HG02885 (cell line): ENCODE measurements at regions not wholly inside any gene's neighbourhood (a gene's known extent, or its start where the extent isn't known, plus 50 kb on each side); places are given as distances from the start of the nearest gene placed in this dataset.
"Not testable (repeated sequence)": the region's sequence is repeated elsewhere in the genome, so short reads cannot be mapped to it uniquely, and the experiment has no call there.

ENCODE experiments used
- ATAC-seq: cut with Tn5 transposase; IDR thresholded peaks from one replicate; pipeline ENCODE4 v1.9.1; 2021; ENCODE audit warnings: mild to moderate bottlenecking; ENCODE audit not compliant: unreplicated experiment, poor library complexity

GRCh38 chr4:24369507-24370029 is 214.8 kb downstream of the DHX15 start:
- ATAC-seq: no peak

- no peak for ATAC-seq
Observed at GRCh38 chr4:24368801-24369200, 215.6 kb downstream of the DHX15 start.

- ATAC-seq: no peak
Observed at GRCh38 chr4:24364852-24365251, 219.5 kb downstream of the DHX15 start.

GRCh38 chr4:24364249-24364648 is 220.1 kb downstream of the DHX15 start:
- no peak for ATAC-seq

- ATAC-seq: no peak
Observed at GRCh38 chr4:24363751-24364150, 220.6 kb downstream of the DHX15 start.

GRCh38 chr4:24352112-24352511 is 232.2 kb downstream of the DHX15 start:
- no peak for ATAC-seq

- not testable (repeated sequence) for ATAC-seq
Observed at GRCh38 chr4:24349168-24349996, 235.0 kb downstream of the DHX15 start.

GRCh38 chr4:24339260-24339659 is 245.1 kb downstream of the DHX15 start:
- no peak for ATAC-seq

GRCh38 chr4:24337451-24338190 is 246.7 kb downstream of the DHX15 start:
- no peak for ATAC-seq

- no peak for ATAC-seq
Observed at GRCh38 chr4:24335616-24336015, 248.7 kb downstream of the DHX15 start.

- no peak for ATAC-seq
Observed at GRCh38 chr4:24334906-24335305, 249.4 kb downstream of the DHX15 start.

- no peak for ATAC-seq
Observed at GRCh38 chr4:24330573-24330972, 253.8 kb downstream of the DHX15 start.

GRCh38 chr4:24330172-24330571 is 254.2 kb downstream of the DHX15 start:
- no peak for ATAC-seq

- no peak for ATAC-seq
Observed at GRCh38 chr4:24328711-24329110, 255.6 kb downstream of the DHX15 start.

GRCh38 chr4:24328310-24328709 is 256.0 kb downstream of the DHX15 start:
- no peak for ATAC-seq

GRCh38 chr4:24322995-24323394 is 261.4 kb downstream of the DHX15 start:
- no peak for ATAC-seq

GRCh38 chr4:24322511-24322910 is 261.8 kb downstream of the DHX15 start:
- ATAC-seq: no peak

GRCh38 chr4:24321616-24322015 is 262.7 kb downstream of the DHX15 start:
- no peak for ATAC-seq

- ATAC-seq: no peak
Observed at GRCh38 chr4:24321131-24321530, 263.2 kb downstream of the DHX15 start.

GRCh38 chr4:24319387-24319786 is 265.0 kb downstream of the DHX15 start:
- no peak for ATAC-seq

GRCh38 chr4:24315056-24315455 is 269.3 kb downstream of the DHX15 start:
- ATAC-seq: no peak
